Heart left ventricle (tissue), 16 donors: ENCODE measurements at regions not wholly inside any gene's neighbourhood (a gene's known extent, or its start where the extent isn't known, plus 50 kb on each side); places are given as distances from the start of the nearest gene placed in this dataset.

Experiments
- ATAC-seq, 4 donors: fragments of 200-7000 bp; cut with Tn5 transposase; one replicate each; pipeline ENCODE4 v1.9.1; 2020 to 2022; ENCODE audit warnings: moderate library complexity in 4 of 4, mild to moderate bottlenecking in 3 of 4, moderate number of reproducible peaks in 1 of 4
- DNase-seq, 5 donors: peaks; one replicate each; pipeline ENCODE4 v3.0.0-alpha.2; 2020
- H3K27ac ChIP-seq, 12 donors: fragments of 200-600 bp; sonication (generic) in 4 of 12; one replicate each; pipeline versions ENCODE4 v1.5.0 to v1.8.0; 2016 to 2022; ENCODE audit warnings: mild to moderate bottlenecking in 2 of 12
- H3K27me3 ChIP-seq, 9 donors: fragments of 200-600 bp; sonication (generic) in 2 of 9; one replicate each; pipeline versions ENCODE4 v1.5.1 to v1.8.0; 2016 to 2022; ENCODE audit warnings: mild to moderate bottlenecking in 3 of 9
- H3K36me3 ChIP-seq, 9 donors: fragments of 200-600 bp; sonication (generic) in 2 of 9; one replicate each; pipeline versions ENCODE4 v1.5.0 to v1.8.0; 2018 to 2022; ENCODE audit warnings: mild to moderate bottlenecking in 2 of 9
- H3K4me1 ChIP-seq, 12 donors: fragments of 200-600 bp; sonication (generic) in 4 of 12; one replicate each; pipeline versions ENCODE4 v1.5.0 to v1.8.0; 2016 to 2022; ENCODE audit warnings: mild to moderate bottlenecking in 3 of 12
- H3K4me3 ChIP-seq, 12 donors: fragments of 200-600 bp; sonication (generic) in 4 of 12; one replicate each; pipeline versions ENCODE4 v1.5.0 to v1.8.0; 2017 to 2022; ENCODE audit warnings: mild to moderate bottlenecking in 9 of 12, moderate library complexity in 4 of 12
- H3K9me3 ChIP-seq, 12 donors: fragments of 200-600 bp; sonication (generic) in 4 of 12; one replicate each; pipeline versions ENCODE4 v1.5.0 to v1.8.0; 2016 to 2022; ENCODE audit warnings: mild to moderate bottlenecking in 1 of 12
- POLR2A ChIP-seq, 2 donors: fragments of 450-650 bp; IDR thresholded peaks; one replicate each; pipeline ENCODE4 v1.6.1; 2017; ENCODE audit warnings: antibody characterized with exemption in 2 of 2, mild to moderate bottlenecking in 2 of 2, moderate library complexity in 2 of 2
- WGBS, 4 donors: extraction: QIAGEN DNeasy Blood & Tissue Kit in 2 of 4; methylation state at CpG; one replicate each; pipeline versions ENCODE4 v1.1.5 to v1.1.7; 2013 to 2018; 5-methylcytosine and 5-hydroxymethylcytosine counted together
- intact Hi-C, 10 donors: fragments of 100-400 bp; cut with DNase I; formaldehyde crosslinking; loops; one replicate each; pipeline versions ENCODE4 v1.11.1 to v1.14.2; 2022
- TF ChIP-seq, protein P1 (sequence below), 12 donors: fragments of 200-600 bp; sonication (generic) in 4 of 12; IDR thresholded peaks; one replicate each; pipeline versions ENCODE4 v1.5.0 to v1.8.0; 2018 to 2022; ENCODE audit warnings: antibody characterized with exemption in 12 of 12, mild to moderate bottlenecking in 5 of 12
- donor health status: ischemic (EF 13 %, LVEDD 7.1; RV severe dilation, severe dysfunction).
- donor health status: healthy with polysubstance abuse.
- donor health status: DM: no; HTN: yes; CAD: no.
- donor health status: DM: no; HTN: no; CAD: no.
- donor health status: ischemic (EF 25% LVEDD 6.9; RV normal size, moderate dysfunction).
- donor health status: ischemic (EF 25% LVEDD 5.7; RV mildly dilated, moderate dysfunction).
- donor health status: healthy.
- donor health status: DM: yes; HTN: yes; CAD: no.
- donor health status: ischemic (EF 35%, LVEDD 5.7; RV mildly dilated, moderate dysfunction).
- donor health status: nonischemic (EF 11% LVEDD 7.7; RV severe dilation, severe dysfunction).
- donor health status: DM: yes; HTN: yes; CAD: no.
- donor health status: PGD.
- donor health status: ischemic (EF 29% LVEDD 5.4; RV normal size, mild dysfunction).
- donor health status: nonischemic (EF 23%, LVEDD 6.1; RV moderate dilation, normal function).

DNA sequence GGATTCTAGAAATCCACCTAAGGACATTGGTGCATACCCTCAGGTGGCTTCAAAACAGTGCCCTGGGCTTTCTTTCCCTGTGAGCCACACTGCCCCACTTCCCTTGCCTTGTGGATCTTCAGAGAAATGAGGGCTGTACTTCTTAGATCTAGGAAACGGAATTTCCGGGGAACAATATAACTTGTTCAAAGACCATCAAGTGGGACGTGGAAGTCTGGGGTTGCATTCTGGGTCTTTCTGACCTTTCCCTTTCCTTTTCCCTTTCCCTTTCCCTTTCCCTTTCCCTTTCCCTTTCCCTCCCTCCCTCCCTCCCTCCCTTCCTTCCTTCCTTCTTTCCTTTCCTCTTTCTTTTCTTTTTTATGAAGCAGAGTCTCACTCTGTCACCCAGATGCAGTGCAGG is 97.1 kb upstream of the SALL1 start:
- ATAC-seq, result no peak
- WGBS, 4 donors, result 83 to 86% (median 85%) methylated on average over 3 of the region's 3 CpGs
- H3K9me3 ChIP-seq, result peaks cover 0 to 4% (median 0%) of the 10 kb centered on the region in 12 donors
- H3K36me3 ChIP-seq, result no peaks in the 10 kb centered on the region
- no peak for TF ChIP-seq POLR2A (IDR thresholded peaks at IDR 0.05)
- TF ChIP-seq, protein P1, sequence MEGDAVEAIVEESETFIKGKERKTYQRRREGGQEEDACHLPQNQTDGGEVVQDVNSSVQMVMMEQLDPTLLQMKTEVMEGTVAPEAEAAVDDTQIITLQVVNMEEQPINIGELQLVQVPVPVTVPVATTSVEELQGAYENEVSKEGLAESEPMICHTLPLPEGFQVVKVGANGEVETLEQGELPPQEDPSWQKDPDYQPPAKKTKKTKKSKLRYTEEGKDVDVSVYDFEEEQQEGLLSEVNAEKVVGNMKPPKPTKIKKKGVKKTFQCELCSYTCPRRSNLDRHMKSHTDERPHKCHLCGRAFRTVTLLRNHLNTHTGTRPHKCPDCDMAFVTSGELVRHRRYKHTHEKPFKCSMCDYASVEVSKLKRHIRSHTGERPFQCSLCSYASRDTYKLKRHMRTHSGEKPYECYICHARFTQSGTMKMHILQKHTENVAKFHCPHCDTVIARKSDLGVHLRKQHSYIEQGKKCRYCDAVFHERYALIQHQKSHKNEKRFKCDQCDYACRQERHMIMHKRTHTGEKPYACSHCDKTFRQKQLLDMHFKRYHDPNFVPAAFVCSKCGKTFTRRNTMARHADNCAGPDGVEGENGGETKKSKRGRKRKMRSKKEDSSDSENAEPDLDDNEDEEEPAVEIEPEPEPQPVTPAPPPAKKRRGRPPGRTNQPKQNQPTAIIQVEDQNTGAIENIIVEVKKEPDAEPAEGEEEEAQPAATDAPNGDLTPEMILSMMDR (IDR thresholded peaks at IDR 0.05), result no peak
- DNase-seq, result no peak
- intact Hi-C loops, result no loop called here
- no peak overlapping the region for H3K27ac ChIP-seq
- no peaks in the 10 kb centered on the region for H3K4me1 ChIP-seq
- no peak overlapping the region for H3K4me3 ChIP-seq
- no peaks in the 10 kb centered on the region for H3K27me3 ChIP-seq

- 71 to 82% (median 79%) methylated on average over 3 of the region's 3 CpGs for WGBS, 4 donors
These were observed 94.6 kb upstream of the SALL1 start for GRCh38 chr16:51245658-51245995.

GRCh38 chr16:51244887-51245657 is 94.0 kb upstream of the SALL1 start:
- no peaks in the 10 kb centered on the region for H3K27me3 ChIP-seq
- peaks cover 0 to 4% (median 0%) of the 10 kb centered on the region in 12 donors for H3K9me3 ChIP-seq
- H3K36me3 ChIP-seq, result no peaks in the 10 kb centered on the region
- WGBS, 4 donors, result 62 to 68% (median 67%) methylated on average over 24 of the region's 24 CpGs
- intact Hi-C loops, result no loop called here
- ATAC-seq (no peak), DNase-seq (no peak)
- H3K4me1 ChIP-seq, result no peaks in the 10 kb centered on the region
- TF ChIP-seq, protein P1 (IDR thresholded peaks at IDR 0.05), result no peak
- TF ChIP-seq POLR2A (IDR thresholded peaks at IDR 0.05), result no peak
- no peak overlapping the region for H3K27ac ChIP-seq
- no peak overlapping the region for H3K4me3 ChIP-seq

More at GRCh38 chr16:51245658-51245995, 94.6 kb upstream of the SALL1 start:
- Histone ChIP-seq H3K4me3 (no peak overlapping the region), H3K9me3 (peaks cover 0 to 4% (median 0%) of the 10 kb centered on the region in 12 donors), H3K4me1 (no peaks in the 10 kb centered on the region), H3K27me3 (no peaks in the 10 kb centered on the region), H3K27ac (no peak overlapping the region), H3K36me3 (no peaks in the 10 kb centered on the region)
- TF ChIP-seq, protein P1 (IDR thresholded peaks at IDR 0.05), result no peak
- no peak for TF ChIP-seq POLR2A (IDR thresholded peaks at IDR 0.05)
- no peak for DNase-seq
- no peak for ATAC-seq
- intact Hi-C loops, result no loop called here

DNA sequence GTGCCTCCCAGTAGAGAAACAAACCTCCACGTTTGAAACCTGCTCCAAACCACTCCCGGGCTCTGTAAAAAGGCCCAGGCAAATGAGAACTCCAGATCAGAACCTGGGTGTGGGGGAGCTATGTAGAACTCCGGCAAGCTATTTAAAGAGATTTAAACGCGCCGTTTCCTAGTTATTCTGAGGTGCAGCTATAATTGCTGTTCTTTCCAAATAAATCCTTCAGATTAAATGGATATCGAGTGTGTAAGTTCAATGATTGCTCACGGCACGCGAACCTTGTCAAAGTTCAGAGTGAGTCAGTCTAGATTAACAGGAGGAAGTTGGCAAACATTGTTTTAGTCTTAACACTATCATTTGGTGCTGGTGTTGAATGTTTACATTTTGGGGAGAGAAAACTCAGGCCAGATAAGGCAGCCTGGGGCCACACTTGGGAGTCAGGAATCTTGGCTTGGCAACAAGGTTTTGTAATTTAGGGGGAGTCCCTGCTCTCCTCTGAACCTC is 92.9 kb upstream of the SALL1 start:
- H3K4me3 ChIP-seq, result no peak overlapping the region
- no peak for DNase-seq
- TF ChIP-seq, protein P1 (IDR thresholded peaks at IDR 0.05), result no peak
- no peak for TF ChIP-seq POLR2A (IDR thresholded peaks at IDR 0.05)
- WGBS, 4 donors, result 23 to 27% (median 25%) methylated on average over 10 of the region's 10 CpGs
- no peaks in the 10 kb centered on the region for H3K9me3 ChIP-seq
- no peaks in the 10 kb centered on the region for H3K4me1 ChIP-seq
- no peak overlapping the region for H3K27ac ChIP-seq
- intact Hi-C loops, result no loop called here
- H3K27me3 ChIP-seq, result no peaks in the 10 kb centered on the region
- no peaks in the 10 kb centered on the region for H3K36me3 ChIP-seq
- ATAC-seq, result no peak
